ENCODE measurements at regions not wholly inside any gene's neighbourhood (a gene's known extent, or its start where the extent isn't known, plus 50 kb on each side); places are given as distances from the start of the nearest gene placed in this dataset.

- no peak for TF ChIP-seq EZH2 (IDR thresholded peaks at IDR 0.05; ENCODE audit: borderline replicate concordance, low read depth, low read length, severe bottlenecking)
- no peak for TF ChIP-seq CTCF (IDR thresholded peaks at IDR 0.05; ENCODE audit: borderline replicate concordance, extremely low read depth, low read length, poor library complexity, severe bottlenecking)
These were observed 292.5 kb downstream of the ETAA1 start for GRCh38 chr2:67689651-67690050.

Measured in DND-41 (cell line).